ENCODE measurements at regions not wholly inside any gene's neighbourhood (a gene's known extent, or its start where the extent isn't known, plus 50 kb on each side); places are given as distances from the start of the nearest gene placed in this dataset.

GRCh38 chr3:88225326-88226008, 75.7 kb downstream of the C3orf38 start:
- TF ChIP-seq CTCF (IDR thresholded peaks at IDR 0.05 in 4 of 5, conservative IDR thresholded peaks at IDR 0.05 in 1 of 5) (no peak), POLR2A (IDR thresholded peaks at IDR 0.05) (no peak)
